ENCODE measurements at regions not wholly inside any gene's neighbourhood (a gene's known extent, or its start where the extent isn't known, plus 50 kb on each side); places are given as distances from the start of the nearest gene placed in this dataset.
"Not testable (repeated sequence)": the region's sequence is repeated elsewhere in the genome, so short reads cannot be mapped to it uniquely, and the experiment has no call there.

DNA sequence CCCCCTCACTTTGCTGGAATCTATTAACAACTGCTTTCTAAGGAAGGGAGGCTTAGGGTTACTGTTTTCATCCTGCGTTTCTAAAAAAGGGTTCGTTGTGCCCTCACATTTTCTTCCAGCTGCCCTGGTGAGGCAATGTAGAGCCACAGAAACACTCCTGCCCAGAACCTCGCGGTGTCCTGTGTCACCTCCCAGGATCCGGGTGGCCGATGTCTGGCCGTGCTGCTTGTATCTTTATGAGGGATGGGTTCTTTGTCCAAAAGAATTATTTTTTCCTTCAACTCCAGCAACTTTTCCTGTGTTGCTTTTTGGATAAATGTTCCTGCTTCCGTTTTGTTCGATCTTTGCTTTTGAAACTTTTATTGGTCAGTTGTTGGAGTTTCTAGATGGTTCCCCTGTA is 291.8 kb upstream of the HS6ST1 start:
- peaks cover 0 to 20% (median 14%) of the 10 kb centered on the region in 10 experiments; a peak in 16 of 20 replicates for H3K4me1 ChIP-seq
- no peak overlapping the region for H3K9ac ChIP-seq
- no peak overlapping the region for H3K4me2 ChIP-seq
- H3K27me3 ChIP-seq: no peaks in the 10 kb centered on the region
- H4K20me1 ChIP-seq: no peaks in the 10 kb centered on the region; a peak in 1 of 22 replicates
- TF ChIP-seq Cebpa-rat (IDR thresholded peaks at IDR 0.05): no peak
- H3K27ac ChIP-seq: no peak overlapping the region
- peaks cover 0 to 9% (median 0%) of the 10 kb centered on the region in 11 experiments; a peak in 4 of 22 replicates for H3K9me3 ChIP-seq (replicated peaks in 1 of 11)
- H3K36me3 ChIP-seq: no peaks in the 10 kb centered on the region
- H3K4me3 ChIP-seq: no peak overlapping the region

GRCh38 chr2:128611421-128612320 is 293.0 kb upstream of the HS6ST1 start:
- no peak overlapping the region for H3K9ac ChIP-seq
- no peaks in the 10 kb centered on the region for H3K36me3 ChIP-seq
- H4K20me1 ChIP-seq: no peaks in the 10 kb centered on the region; a peak in 1 of 22 replicates
- H3K4me2 ChIP-seq: no peak overlapping the region
- H3K27me3 ChIP-seq: no peaks in the 10 kb centered on the region
- no peak overlapping the region for H3K4me3 ChIP-seq
- peaks cover 0 to 9% (median 0%) of the 10 kb centered on the region in 11 experiments; a peak in 4 of 22 replicates for H3K9me3 ChIP-seq (replicated peaks in 1 of 11)
- H3K27ac ChIP-seq: no peak overlapping the region
- peaks cover 0 to 19% (median 13%) of the 10 kb centered on the region in 10 experiments; a peak in 16 of 20 replicates for H3K4me1 ChIP-seq
- no peak for TF ChIP-seq Cebpa-rat (IDR thresholded peaks at IDR 0.05)

- no peaks in the 10 kb centered on the region for H3K36me3 ChIP-seq
- no peaks in the 10 kb centered on the region; a peak in 1 of 22 replicates for H4K20me1 ChIP-seq
- no peak overlapping the region for H3K9ac ChIP-seq
- H3K4me2 ChIP-seq: no peak overlapping the region
- no peak overlapping the region for H3K4me3 ChIP-seq
- no peaks in the 10 kb centered on the region for H3K27me3 ChIP-seq
- no peak for TF ChIP-seq Cebpa-rat (IDR thresholded peaks at IDR 0.05)
- H3K9me3 ChIP-seq (replicated peaks in 1 of 11): peaks cover 0 to 9% (median 0%) of the 10 kb centered on the region in 11 experiments; a peak in 4 of 22 replicates
- peaks cover 0 to 9% (median 4%) of the 10 kb centered on the region in 10 experiments; a peak in 14 of 20 replicates for H3K4me1 ChIP-seq
- no peak overlapping the region for H3K27ac ChIP-seq
These were observed 294.0 kb upstream of the HS6ST1 start for GRCh38 chr2:128612628-128613027.

DNA sequence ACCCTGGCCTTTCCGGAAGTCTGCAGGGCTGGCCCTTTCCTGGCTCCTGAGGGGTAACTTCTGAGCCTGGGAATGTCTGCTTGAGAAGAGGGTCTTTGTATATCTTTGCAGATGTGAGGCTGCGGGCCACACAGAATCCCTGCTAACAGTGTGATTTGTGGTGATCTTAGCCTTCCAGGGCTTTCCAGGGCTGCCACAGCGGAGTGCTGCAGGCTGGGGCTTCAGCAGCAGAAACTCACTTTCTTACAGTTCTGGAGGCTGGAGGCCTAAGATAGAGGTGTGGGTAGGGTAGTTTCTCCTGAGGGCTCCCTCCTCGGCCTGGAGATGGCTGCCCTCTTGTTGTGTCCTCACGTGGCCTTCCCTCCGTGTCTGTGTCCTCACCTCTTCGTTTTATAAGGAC is 294.7 kb upstream of the HS6ST1 start:
- Histone ChIP-seq H3K4me3 (no peak overlapping the region), H3K9me3 (replicated peaks in 1 of 11) (peaks cover 0 to 9% (median 0%) of the 10 kb centered on the region in 11 experiments; a peak in 4 of 22 replicates), H3K27ac (no peak overlapping the region), H3K4me1 (peaks cover 0 to 3% (median under 1%) of the 10 kb centered on the region in 10 experiments; a peak in 5 of 20 replicates), H3K27me3 (no peaks in the 10 kb centered on the region), H3K36me3 (no peaks in the 10 kb centered on the region), H3K9ac (no peak overlapping the region), H4K20me1 (no peaks in the 10 kb centered on the region; a peak in 1 of 22 replicates), H3K4me2 (no peak overlapping the region)
- TF ChIP-seq Cebpa-rat (IDR thresholded peaks at IDR 0.05): no peak

GRCh38 chr2:128613876-128614275 is 295.2 kb upstream of the HS6ST1 start:
- no peaks in the 10 kb centered on the region; a peak in 1 of 20 replicates for H3K4me1 ChIP-seq
- H3K9me3 ChIP-seq (replicated peaks in 1 of 11): peaks cover 0 to 9% (median 0%) of the 10 kb centered on the region in 11 experiments; a peak in 4 of 22 replicates
- H3K9ac ChIP-seq: no peak overlapping the region
- no peaks in the 10 kb centered on the region; a peak in 1 of 22 replicates for H4K20me1 ChIP-seq
- no peaks in the 10 kb centered on the region for H3K27me3 ChIP-seq
- TF ChIP-seq Cebpa-rat (IDR thresholded peaks at IDR 0.05): no peak
- H3K4me3 ChIP-seq: no peak overlapping the region
- H3K27ac ChIP-seq: no peak overlapping the region
- no peak overlapping the region for H3K4me2 ChIP-seq
- no peaks in the 10 kb centered on the region for H3K36me3 ChIP-seq

DNA sequence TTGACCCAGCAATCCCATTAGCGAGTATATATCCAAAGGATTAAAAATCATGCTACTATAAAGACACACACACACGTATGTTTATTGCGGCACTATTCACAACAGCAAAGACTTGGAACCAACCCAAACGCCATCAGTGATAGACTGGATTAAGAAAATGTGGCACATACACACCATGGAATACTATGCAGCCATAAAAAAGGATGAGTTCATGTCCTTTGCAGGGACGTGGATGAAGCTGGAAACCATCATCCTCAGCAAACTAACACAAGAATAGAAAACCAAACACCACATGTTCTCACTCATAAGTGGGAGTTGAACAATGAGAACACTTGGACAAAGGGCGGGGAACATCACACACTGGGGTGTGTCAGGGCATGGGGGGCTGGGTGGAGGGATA is 296.2 kb upstream of the HS6ST1 start:
- H3K4me2 ChIP-seq; H3K9me3 ChIP-seq (replicated peaks in 1 of 11); H3K4me1 ChIP-seq; H3K36me3 ChIP-seq; H3K9ac ChIP-seq; H3K4me3 ChIP-seq; H3K27ac ChIP-seq; H4K20me1 ChIP-seq; H3K27me3 ChIP-seq: not testable (repeated sequence)

DNA sequence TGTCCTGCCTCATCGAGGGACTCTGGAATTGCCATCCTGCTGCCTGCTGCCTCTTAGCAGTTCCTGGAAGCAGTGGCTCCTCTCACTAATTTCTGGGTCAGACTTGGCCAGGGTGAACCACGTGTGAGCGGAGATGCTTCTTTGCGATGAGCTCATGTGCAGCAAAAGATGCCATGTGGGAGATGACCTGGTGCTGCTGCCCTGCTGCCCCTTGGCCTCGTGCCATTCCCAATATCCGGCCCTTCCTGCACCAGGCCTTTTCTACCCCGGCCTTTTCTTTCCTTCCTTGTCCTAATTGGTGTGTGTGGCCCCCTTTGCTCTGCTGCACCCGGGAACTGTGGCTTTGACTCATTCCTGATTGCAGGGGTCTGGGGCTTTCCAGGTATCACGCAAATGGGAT is 296.9 kb upstream of the HS6ST1 start:
- Histone ChIP-seq H3K4me3 (no peak overlapping the region), H3K4me2 (no peak overlapping the region), H3K9me3 (replicated peaks in 1 of 11) (peaks cover 0 to 9% (median 0%) of the 10 kb centered on the region in 11 experiments; a peak in 4 of 22 replicates), H4K20me1 (no peaks in the 10 kb centered on the region; a peak in 1 of 22 replicates), H3K27ac (no peak overlapping the region), H3K4me1 (peaks cover 0 to 6% (median 0%) of the 10 kb centered on the region in 10 experiments; a peak in 2 of 20 replicates), H3K9ac (no peak overlapping the region), H3K27me3 (no peaks in the 10 kb centered on the region), H3K36me3 (no peaks in the 10 kb centered on the region)
- TF ChIP-seq Cebpa-rat (IDR thresholded peaks at IDR 0.05): no peak

DNA sequence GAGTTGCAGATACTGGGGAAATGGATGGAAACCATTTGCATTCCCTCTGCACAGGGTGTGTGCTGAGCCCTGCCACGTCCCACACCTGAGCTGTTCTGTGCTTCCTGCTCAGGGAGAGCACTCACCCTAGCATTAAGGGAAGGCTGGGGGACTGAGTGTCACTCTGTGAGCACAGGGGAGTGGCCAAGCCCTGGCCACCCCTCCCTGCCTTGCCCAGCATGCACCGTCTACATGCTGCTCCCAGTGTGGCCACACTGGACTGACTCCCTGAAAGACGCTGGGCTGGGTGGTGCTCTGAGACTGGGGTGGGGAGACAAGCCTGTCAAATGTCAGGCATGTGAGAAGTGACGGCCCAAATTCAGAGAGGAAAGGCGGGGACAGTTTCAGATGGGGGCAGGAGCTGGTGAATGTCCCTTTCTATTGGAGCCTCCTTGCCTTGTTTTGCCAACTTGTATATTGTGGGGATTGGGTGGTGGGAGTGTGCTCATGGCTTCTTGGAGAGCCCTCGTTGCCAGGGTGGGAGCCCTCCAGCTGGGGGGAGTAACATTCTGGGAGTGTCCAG is 298.4 kb upstream of the HS6ST1 start:
- Histone ChIP-seq H3K4me2 (no peak overlapping the region), H3K27me3 (no peaks in the 10 kb centered on the region), H3K27ac (no peak overlapping the region), H3K36me3 (no peaks in the 10 kb centered on the region), H3K9me3 (replicated peaks in 1 of 11) (peaks cover 0 to 9% (median 0%) of the 10 kb centered on the region in 11 experiments; a peak in 4 of 22 replicates), H3K4me3 (no peak overlapping the region), H3K4me1 (peaks cover 0 to 6% (median 0%) of the 10 kb centered on the region in 10 experiments; a peak in 2 of 20 replicates), H3K9ac (no peak overlapping the region), H4K20me1 (no peaks in the 10 kb centered on the region; a peak in 1 of 22 replicates)
- no peak for TF ChIP-seq Cebpa-rat (IDR thresholded peaks at IDR 0.05)

GRCh38 chr2:128617661-128618060 is 299.0 kb upstream of the HS6ST1 start:
- Histone ChIP-seq H3K27ac (no peak overlapping the region), H3K36me3 (no peaks in the 10 kb centered on the region), H3K4me1 (peaks cover 0 to 6% (median 0%) of the 10 kb centered on the region in 10 experiments; a peak in 2 of 20 replicates), H3K4me3 (no peak overlapping the region), H4K20me1 (no peaks in the 10 kb centered on the region), H3K27me3 (no peaks in the 10 kb centered on the region), H3K9me3 (replicated peaks in 1 of 11) (peaks cover 0 to 9% (median 0%) of the 10 kb centered on the region in 11 experiments; a peak in 4 of 22 replicates), H3K9ac (no peak overlapping the region), H3K4me2 (0 out of 22 replicates have a peak overlapping the region, but pooled peaks of 1 of the 11 experiments have one; percentile 5)
- TF ChIP-seq Cebpa-rat (IDR thresholded peaks at IDR 0.05): no peak

Measured in BLaER1 treated with 17β-estradiol and CSF1 and Interleukin-3, amounts not matched to agents 10 nM and 100 nM (cell line).